ENCODE measurements at regions not wholly inside any gene's neighbourhood (a gene's known extent, or its start where the extent isn't known, plus 50 kb on each side); places are given as distances from the start of the nearest gene placed in this dataset.

- Histone ChIP-seq H3K9me3 (ENCODE audit: control insufficient read depth in 4 of 4, insufficient read depth in 3 of 4, low read length in 3 of 4) (peaks cover 0 to 1% (median 0%) of the 10 kb centered on the region in 4 donors), H3K27me3 (ENCODE audit: control insufficient read depth in 3 of 3, insufficient read depth in 3 of 3, low read length in 2 of 3) (no peaks in the 10 kb centered on the region), H3K36me3 (ENCODE audit: control insufficient read depth in 4 of 4, insufficient read depth in 4 of 4, low read length in 4 of 4) (no peaks in the 10 kb centered on the region), H3K9ac (ENCODE audit: insufficient read depth in 1 of 2, low read length in 2 of 2) (no peak overlapping the region), H3K27ac (ENCODE audit: low read depth in 1 of 2, low read length in 1 of 2) (no peak overlapping the region), H3K4me1 (ENCODE audit: control insufficient read depth in 5 of 5, insufficient read depth in 5 of 5, low read length in 5 of 5) (no peaks in the 10 kb centered on the region), H3K4me3 (no peak overlapping the region)
- ATAC-seq (ENCODE audit: insufficient read depth, low FRiP score) (no peak), DNase-seq (no peak)
- TF ChIP-seq CTCF (IDR thresholded peaks at IDR 0.05; ENCODE audit: control extremely low read depth, extremely low read depth), result no peak
These were observed 328.2 kb upstream of the CNTNAP5 start for GRCh38 chr2:123696799-123697410.

GRCh38 chr2:123715467-123715982 is 309.6 kb upstream of the CNTNAP5 start:
- no peak for DNase-seq
- no peak for ATAC-seq (ENCODE audit: insufficient read depth, low FRiP score)
- TF ChIP-seq CTCF (IDR thresholded peaks at IDR 0.05; ENCODE audit: control extremely low read depth, extremely low read depth), result no peak
- H3K9me3 ChIP-seq (ENCODE audit: control insufficient read depth in 4 of 4, insufficient read depth in 3 of 4, low read length in 3 of 4), result no peaks in the 10 kb centered on the region
- no peaks in the 10 kb centered on the region for H3K27me3 ChIP-seq (ENCODE audit: control insufficient read depth in 3 of 3, insufficient read depth in 3 of 3, low read length in 2 of 3)
- no peaks in the 10 kb centered on the region for H3K4me1 ChIP-seq (ENCODE audit: control insufficient read depth in 5 of 5, insufficient read depth in 5 of 5, low read length in 5 of 5)
- 93 to 94% methylated on average over 3 of the region's 3 CpGs for WGBS, 2 donors
- no peak overlapping the region for H3K27ac ChIP-seq (ENCODE audit: low read depth in 1 of 2, low read length in 1 of 2)
- no peak overlapping the region for H3K4me3 ChIP-seq
- H3K9ac ChIP-seq (ENCODE audit: insufficient read depth in 1 of 2, low read length in 2 of 2), result no peak overlapping the region
- H3K36me3 ChIP-seq (ENCODE audit: control insufficient read depth in 4 of 4, insufficient read depth in 4 of 4, low read length in 4 of 4), result no peaks in the 10 kb centered on the region

GRCh38 chr2:123717636-123718334 is 307.3 kb upstream of the CNTNAP5 start:
- H3K9me3 ChIP-seq (ENCODE audit: control insufficient read depth in 4 of 4, insufficient read depth in 3 of 4, low read length in 3 of 4), result no peaks in the 10 kb centered on the region
- H3K4me3 ChIP-seq, result no peak overlapping the region
- H3K27me3 ChIP-seq (ENCODE audit: control insufficient read depth in 3 of 3, insufficient read depth in 3 of 3, low read length in 2 of 3), result no peaks in the 10 kb centered on the region
- H3K9ac ChIP-seq (ENCODE audit: insufficient read depth in 1 of 2, low read length in 2 of 2), result no peak overlapping the region
- H3K4me1 ChIP-seq (ENCODE audit: control insufficient read depth in 5 of 5, insufficient read depth in 5 of 5, low read length in 5 of 5), result no peaks in the 10 kb centered on the region
- 78 to 93% methylated on average over 5 of the region's 5 CpGs for WGBS, 2 donors
- no peak for TF ChIP-seq CTCF (IDR thresholded peaks at IDR 0.05; ENCODE audit: control extremely low read depth, extremely low read depth)
- H3K27ac ChIP-seq (ENCODE audit: low read depth in 1 of 2, low read length in 1 of 2), result no peak overlapping the region
- ATAC-seq (ENCODE audit: insufficient read depth, low FRiP score) (no peak), DNase-seq (no peak)
- no peaks in the 10 kb centered on the region for H3K36me3 ChIP-seq (ENCODE audit: control insufficient read depth in 4 of 4, insufficient read depth in 4 of 4, low read length in 4 of 4)
